SK-N-MC (cell line): ENCODE measurements at regions not wholly inside any gene's neighbourhood (a gene's known extent, or its start where the extent isn't known, plus 50 kb on each side); places are given as distances from the start of the nearest gene placed in this dataset.
"Not testable (repeated sequence)": the region's sequence is repeated elsewhere in the genome, so short reads cannot be mapped to it uniquely, and the experiment has no call there.

ENCODE experiments used
- EZH2 ChIP-seq: fragments of 200-600 bp; sonication (generic); IDR thresholded peaks from one replicate; pipeline ENCODE4 v1.6.1; 2017; ENCODE audit warnings: antibody characterized with exemption
- POLR2AphosphoS5 ChIP-seq: IDR thresholded peaks from 2 replicates; pipeline ENCODE4 v1.6.1; 2012; ENCODE audit warnings: mild to moderate bottlenecking, low read depth, low read length, borderline replicate concordance

GRCh38 chr9:23991874-23992273 lies 165.8 kb upstream of the ELAVL2 start:
- not testable (repeated sequence) for TF ChIP-seq EZH2, POLR2AphosphoS5
